Neural cell (in vitro differentiated cells): ENCODE measurements at regions not wholly inside any gene's neighbourhood (a gene's known extent, or its start where the extent isn't known, plus 50 kb on each side); places are given as distances from the start of the nearest gene placed in this dataset.

ENCODE experiments used
- H2AFZ ChIP-seq: fragments of 200-600, 300-800 bp; sonication (generic), shearing (Covaris generic); 2 replicates; pipeline ENCODE4 v1.6.0; 2014; ENCODE audit warnings: low read depth, mild to moderate bottlenecking, antibody characterized with exemption, low read length, moderate library complexity
- H3F3A ChIP-seq: fragments of 200-600 bp; shearing (Covaris generic); 2 replicates; pipeline ENCODE4 v1.6.1; 2016; ENCODE audit warnings: mild to moderate bottlenecking, moderate library complexity, mixed read lengths, antibody characterized with exemption, low read length; ENCODE audit not compliant: insufficient read depth, poor library complexity, severe bottlenecking
- H3K27ac ChIP-seq: fragments of 200-600, 300-800 bp; sonication (generic), shearing (Covaris generic); 2 replicates; pipeline ENCODE4 v1.5.1; 2014; ENCODE audit warnings: mild to moderate bottlenecking, low read length, moderate library complexity
- H3K27me3 ChIP-seq: fragments of 300-800, 200-600 bp; sonication (generic), shearing (Covaris generic); 2 replicates; pipeline ENCODE4 v1.6.0; 2014; ENCODE audit warnings: mild to moderate bottlenecking, low read depth, low read length, moderate library complexity; ENCODE audit not compliant: insufficient read depth
- H3K36me3 ChIP-seq: fragments of 300-800, 200-600 bp; sonication (generic), shearing (Covaris generic); 2 replicates; pipeline ENCODE4 v1.5.1; 2014; ENCODE audit warnings: mild to moderate bottlenecking, antibody characterized with exemption, low read length, moderate library complexity; ENCODE audit not compliant: insufficient read depth
- H3K4me2 ChIP-seq: fragments of 300-800, 200-600 bp; sonication (generic), shearing (Covaris generic); 2 replicates; pipeline ENCODE4 v1.6.0; 2014; ENCODE audit warnings: mild to moderate bottlenecking, low read length
- H3K4me3 ChIP-seq: fragments of 300-800, 200-600 bp; sonication (generic), shearing (Covaris generic); 2 replicates; pipeline ENCODE4 v1.5.1; 2014; ENCODE audit warnings: mild to moderate bottlenecking, low read length, moderate library complexity
- H3K79me2 ChIP-seq: fragments of 200-600 bp; shearing (Covaris generic); replicated peaks from 2 replicates; pipeline ENCODE4 v1.6.0; 2014; ENCODE audit warnings: mild to moderate bottlenecking, low read length, moderate library complexity; ENCODE audit not compliant: insufficient read depth
- H3K9ac ChIP-seq: fragments of 300-800, 200-600 bp; sonication (generic), shearing (Covaris generic); 2 replicates; pipeline ENCODE4 v1.6.1; 2016; ENCODE audit warnings: mild to moderate bottlenecking, low read length, mixed read lengths
- H3K9me2 ChIP-seq: fragments of 200-600 bp; shearing (Covaris generic); 2 replicates; pipeline ENCODE4 v1.6.1; 2016; ENCODE audit warnings: mild to moderate bottlenecking, low read length, mixed read lengths; ENCODE audit not compliant: insufficient read depth
- H3K9me3 ChIP-seq: fragments of 200-600, 300-800 bp; sonication (generic), shearing (Covaris generic); 2 replicates; pipeline ENCODE4 v1.6.1; 2016; ENCODE audit warnings: mild to moderate bottlenecking, mixed run types, low read length, moderate library complexity, mixed read lengths
- H4K20me1 ChIP-seq: fragments of 200-600 bp; shearing (Covaris generic); 2 replicates; pipeline ENCODE4 v1.6.1; 2016; ENCODE audit warnings: mild to moderate bottlenecking, mixed run types; ENCODE audit not compliant: insufficient read depth
- EP300 ChIP-seq: fragments of 450-650 bp; conservative IDR thresholded peaks from 2 replicates; pipeline ENCODE4 v1.6.1; 2014; ENCODE audit warnings: antibody characterized with exemption, mild to moderate bottlenecking, moderate library complexity; ENCODE audit not compliant: poor library complexity, severe bottlenecking
- EZH2 ChIP-seq: fragments of 200-600, 300-800 bp; shearing (Covaris generic), sonication (generic); IDR thresholded peaks from 2 replicates; pipeline ENCODE4 v1.6.1; 2014; ENCODE audit warnings: antibody characterized with exemption, low read length, borderline replicate concordance, mild to moderate bottlenecking; ENCODE audit not compliant: insufficient read depth, poor library complexity, severe bottlenecking
- MXI1 ChIP-seq: fragments of 450-650 bp; conservative IDR thresholded peaks from 2 replicates; pipeline ENCODE4 v1.6.1; 2014; ENCODE audit warnings: antibody characterized with exemption, mild to moderate bottlenecking; ENCODE audit not compliant: poor library complexity, severe bottlenecking
- POLR2AphosphoS5 ChIP-seq: IDR thresholded peaks from 2 replicates; pipeline ENCODE4 v1.6.1; 2012
- RAD21 ChIP-seq: fragments of 450-650 bp; conservative IDR thresholded peaks from 2 replicates; pipeline ENCODE4 v1.6.1; 2014; ENCODE audit warnings: antibody characterized with exemption, mild to moderate bottlenecking, moderate library complexity
- REST ChIP-seq: IDR thresholded peaks from 2 replicates; pipeline ENCODE4 v1.6.1; 2012; ENCODE audit warnings: borderline replicate concordance
- SMC3 ChIP-seq: fragments of 450-650 bp; conservative IDR thresholded peaks from 2 replicates; pipeline ENCODE4 v1.6.1; 2014; ENCODE audit warnings: antibody characterized with exemption, mild to moderate bottlenecking, moderate library complexity; ENCODE audit not compliant: poor library complexity
- TAF1 ChIP-seq: IDR thresholded peaks from 2 replicates; pipeline ENCODE4 v1.6.1; 2012; ENCODE audit warnings: low read depth
- TF ChIP-seq, protein P1 (sequence below): fragments of 450-650 bp; IDR thresholded peaks from 2 replicates; pipeline ENCODE4 v1.5.1; 2014; ENCODE audit warnings: antibody characterized with exemption, mild to moderate bottlenecking, moderate library complexity; ENCODE audit not compliant: poor library complexity, severe bottlenecking

GRCh38 chr20:57910716-57911115 lies 200.9 kb upstream of the PMEPA1 start:
- H3K27me3 ChIP-seq = no peaks in the 10 kb centered on the region
- H3K4me3 ChIP-seq = no peak overlapping the region
- no peak for TF ChIP-seq REST
- TF ChIP-seq, protein P1, sequence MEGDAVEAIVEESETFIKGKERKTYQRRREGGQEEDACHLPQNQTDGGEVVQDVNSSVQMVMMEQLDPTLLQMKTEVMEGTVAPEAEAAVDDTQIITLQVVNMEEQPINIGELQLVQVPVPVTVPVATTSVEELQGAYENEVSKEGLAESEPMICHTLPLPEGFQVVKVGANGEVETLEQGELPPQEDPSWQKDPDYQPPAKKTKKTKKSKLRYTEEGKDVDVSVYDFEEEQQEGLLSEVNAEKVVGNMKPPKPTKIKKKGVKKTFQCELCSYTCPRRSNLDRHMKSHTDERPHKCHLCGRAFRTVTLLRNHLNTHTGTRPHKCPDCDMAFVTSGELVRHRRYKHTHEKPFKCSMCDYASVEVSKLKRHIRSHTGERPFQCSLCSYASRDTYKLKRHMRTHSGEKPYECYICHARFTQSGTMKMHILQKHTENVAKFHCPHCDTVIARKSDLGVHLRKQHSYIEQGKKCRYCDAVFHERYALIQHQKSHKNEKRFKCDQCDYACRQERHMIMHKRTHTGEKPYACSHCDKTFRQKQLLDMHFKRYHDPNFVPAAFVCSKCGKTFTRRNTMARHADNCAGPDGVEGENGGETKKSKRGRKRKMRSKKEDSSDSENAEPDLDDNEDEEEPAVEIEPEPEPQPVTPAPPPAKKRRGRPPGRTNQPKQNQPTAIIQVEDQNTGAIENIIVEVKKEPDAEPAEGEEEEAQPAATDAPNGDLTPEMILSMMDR = no peak
- TF ChIP-seq MXI1 = no peak
- TF ChIP-seq SMC3 = no peak
- no peak for TF ChIP-seq TAF1
- no peak for TF ChIP-seq POLR2AphosphoS5
- TF ChIP-seq EP300 = no peak
- TF ChIP-seq EZH2 = no peak
- TF ChIP-seq RAD21 = no peak
- no peaks in the 10 kb centered on the region for H3K9me3 ChIP-seq
- H3K9ac ChIP-seq = no peak overlapping the region
- H3F3A ChIP-seq = no peaks in the 10 kb centered on the region
- H3K79me2 ChIP-seq = no peaks in the 10 kb centered on the region
- H4K20me1 ChIP-seq = no peaks in the 10 kb centered on the region
- H2AFZ ChIP-seq = no peak overlapping the region
- H3K9me2 ChIP-seq = no peaks in the 10 kb centered on the region
- H3K36me3 ChIP-seq = no peaks in the 10 kb centered on the region
- H3K4me2 ChIP-seq = no peak overlapping the region
- no peak overlapping the region for H3K27ac ChIP-seq

DNA sequence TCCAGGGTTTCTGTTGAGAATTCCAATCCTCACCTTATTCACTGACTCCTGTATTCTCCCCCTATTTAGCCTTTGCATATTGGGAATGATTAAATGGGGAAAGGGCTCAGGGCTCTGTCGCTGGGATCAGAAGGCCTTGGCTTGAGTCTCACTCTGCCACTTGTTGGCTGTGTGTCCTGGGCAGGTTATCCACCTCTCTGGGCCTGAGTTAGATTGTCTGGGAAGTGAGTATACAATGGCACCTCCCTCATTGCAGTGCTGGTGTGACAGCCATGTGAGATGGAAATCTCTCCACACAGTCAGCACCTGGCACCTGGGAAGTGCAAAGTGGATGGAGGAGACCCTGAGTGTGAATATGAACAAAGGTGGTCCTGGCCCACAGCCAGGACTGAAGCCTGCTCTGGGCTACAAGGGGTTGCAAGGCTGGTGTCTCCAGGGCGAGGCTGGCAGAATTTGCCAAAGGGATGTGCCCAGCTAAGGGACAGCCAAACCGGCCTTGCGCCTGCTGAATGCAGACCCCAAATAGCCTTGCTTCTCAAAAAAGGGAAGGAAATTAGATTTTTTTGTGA lies 200.0 kb upstream of the PMEPA1 start:
- H4K20me1 ChIP-seq = no peaks in the 10 kb centered on the region
- H3K9ac ChIP-seq = no peak overlapping the region
- no peak overlapping the region for H3K27ac ChIP-seq
- H3K36me3 ChIP-seq = no peaks in the 10 kb centered on the region
- TF ChIP-seq MXI1 = no peak
- TF ChIP-seq, protein P1 = no peak
- no peak for TF ChIP-seq EZH2
- TF ChIP-seq POLR2AphosphoS5 = no peak
- no peaks in the 10 kb centered on the region for H3K9me3 ChIP-seq
- no peaks in the 10 kb centered on the region for H3K79me2 ChIP-seq
- no peak overlapping the region for H3K4me3 ChIP-seq
- H3F3A ChIP-seq = no peaks in the 10 kb centered on the region
- H2AFZ ChIP-seq = no peak overlapping the region
- no peak overlapping the region for H3K4me2 ChIP-seq
- no peaks in the 10 kb centered on the region for H3K9me2 ChIP-seq
- H3K27me3 ChIP-seq = no peaks in the 10 kb centered on the region
